ENCODE measurements at regions not wholly inside any gene's neighbourhood (a gene's known extent, or its start where the extent isn't known, plus 50 kb on each side); places are given as distances from the start of the nearest gene placed in this dataset.

GRCh38 chr2:129336276-129336675, 643.2 kb upstream of the RAB6C start:
- intact Hi-C loops (cut with DNase I, micrococcal nuclease) = no loop called here
- Mint-ChIP-seq H3K9me3 (no peaks in the 10 kb centered on the region), H3K36me3 (ENCODE audit: low read depth) (no peaks in the 10 kb centered on the region), H3K4me1 (ENCODE audit: low read depth) (no peaks in the 10 kb centered on the region), H3K4me3 (no peak overlapping the region), H3K27ac (no peak overlapping the region), H3K27me3 (no peaks in the 10 kb centered on the region)
- Histone ChIP-seq H3K27me3 (ENCODE audit: control insufficient read depth in 1 of 2, insufficient read depth in 2 of 2, low read length in 2 of 2) (no peaks in the 10 kb centered on the region), H3K4me1 (ENCODE audit: insufficient read depth, low read length) (no peaks in the 10 kb centered on the region), H3K36me3 (ENCODE audit: insufficient read depth, low read length) (no peaks in the 10 kb centered on the region), H3K9me3 (ENCODE audit: control insufficient read depth in 1 of 2, insufficient read depth in 1 of 2, low read length in 2 of 2) (peaks cover 0 to 15% of the 10 kb centered on the region in 2 experiments), H3K27ac (ENCODE audit: low read depth in 1 of 2, low read length in 2 of 2) (no peak overlapping the region), H3K4me3 (ENCODE audit: low read length) (no peak overlapping the region)
- no peak for TF ChIP-seq CTCF (IDR thresholded peaks at IDR 0.05)
- DNase-seq (no peak), ATAC-seq (ENCODE audit: poor library complexity) (no peak)
- ChIA-PET POLR2A (no interaction called here), CTCF (no interaction called here)

DNA sequence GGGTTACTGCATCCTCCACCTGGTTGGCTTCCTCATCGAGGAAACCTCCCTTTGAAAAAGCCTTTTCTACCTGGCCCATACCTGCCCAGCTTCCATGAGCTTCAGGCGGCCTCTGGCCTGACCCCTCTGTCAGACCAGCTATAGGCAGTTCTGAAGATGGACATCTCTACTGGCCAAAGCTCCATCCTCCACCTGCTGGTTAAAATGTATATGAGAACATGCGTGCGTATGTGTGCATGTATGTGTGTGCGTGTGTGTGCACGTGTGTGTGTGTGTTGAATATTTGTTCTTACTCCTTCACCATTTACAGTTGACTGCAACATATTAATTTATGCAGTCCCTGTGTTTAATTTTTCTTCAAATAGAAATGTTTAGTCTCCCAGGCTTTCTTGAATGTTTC, 642.4 kb upstream of the RAB6C start:
- H3K36me3 Mint-ChIP-seq (ENCODE audit: low read depth) = no peaks in the 10 kb centered on the region
- H3K4me1 Mint-ChIP-seq (ENCODE audit: low read depth) = no peaks in the 10 kb centered on the region
- peaks cover 2% of the 10 kb centered on the region for H3K9me3 Mint-ChIP-seq
- Histone ChIP-seq H3K9me3 (ENCODE audit: control insufficient read depth in 1 of 2, insufficient read depth in 1 of 2, low read length in 2 of 2) (peaks cover 0 to 15% of the 10 kb centered on the region in 2 experiments), H3K27ac (ENCODE audit: low read depth in 1 of 2, low read length in 2 of 2) (no peak overlapping the region), H3K4me1 (ENCODE audit: insufficient read depth, low read length) (no peaks in the 10 kb centered on the region), H3K4me3 (ENCODE audit: low read length) (no peak overlapping the region), H3K36me3 (ENCODE audit: insufficient read depth, low read length) (no peaks in the 10 kb centered on the region), H3K27me3 (ENCODE audit: control insufficient read depth in 1 of 2, insufficient read depth in 2 of 2, low read length in 2 of 2) (no peaks in the 10 kb centered on the region)
- POLR2A ChIA-PET = no interaction called here
- CTCF ChIA-PET = no interaction called here
- no peak overlapping the region for H3K27ac Mint-ChIP-seq
- TF ChIP-seq CTCF (IDR thresholded peaks at IDR 0.05) = no peak
- intact Hi-C loops (cut with DNase I, micrococcal nuclease) = no loop called here
- DNase-seq (no peak), ATAC-seq (ENCODE audit: poor library complexity) (no peak)
- peaks cover 3% of the 10 kb centered on the region for H3K27me3 Mint-ChIP-seq
- no peak overlapping the region for H3K4me3 Mint-ChIP-seq

DNA sequence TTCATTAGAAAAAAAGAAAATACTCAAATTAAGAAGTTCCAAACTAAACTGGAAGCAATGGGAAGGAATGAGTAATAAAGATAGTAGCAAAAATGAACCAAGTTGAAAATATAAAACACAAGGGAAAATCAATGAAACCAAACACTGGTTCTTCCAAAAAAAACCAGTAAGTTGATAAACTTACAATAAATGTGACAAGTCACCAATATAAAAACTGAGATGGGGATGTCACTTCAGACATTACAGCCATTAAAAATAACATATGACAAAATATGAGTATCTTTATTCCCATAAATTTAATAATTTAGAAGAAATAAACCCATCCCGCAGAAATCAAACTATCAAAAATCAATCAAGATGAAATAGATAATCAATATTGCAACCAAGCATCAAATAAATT, 633.9 kb upstream of the RAB6C start:
- CTCF ChIA-PET = no interaction called here
- no peak overlapping the region for H3K27ac ChIP-seq (ENCODE audit: low read depth in 1 of 2, low read length in 2 of 2)

More for the DNA sequence above, 633.9 kb upstream of the RAB6C start:
- H3K36me3 Mint-ChIP-seq (ENCODE audit: low read depth) = no peaks in the 10 kb centered on the region
- Histone ChIP-seq H3K27me3 (ENCODE audit: control insufficient read depth in 1 of 2, insufficient read depth in 2 of 2, low read length in 2 of 2) (no peaks in the 10 kb centered on the region), H3K9me3 (ENCODE audit: control insufficient read depth in 1 of 2, insufficient read depth in 1 of 2, low read length in 2 of 2) (no peaks in the 10 kb centered on the region), H3K4me1 (ENCODE audit: insufficient read depth, low read length) (no peaks in the 10 kb centered on the region), H3K36me3 (ENCODE audit: insufficient read depth, low read length) (no peaks in the 10 kb centered on the region), H3K4me3 (ENCODE audit: low read length) (no peak overlapping the region)
- DNase-seq = no peak
- no peak for ATAC-seq (ENCODE audit: poor library complexity)
- POLR2A ChIA-PET = no interaction called here
- H3K4me1 Mint-ChIP-seq (ENCODE audit: low read depth) = no peaks in the 10 kb centered on the region
- intact Hi-C loops (cut with DNase I, micrococcal nuclease) = no loop called here
- H3K27me3 Mint-ChIP-seq = peaks cover 3% of the 10 kb centered on the region
- no peak overlapping the region for H3K27ac Mint-ChIP-seq
- peaks cover 4% of the 10 kb centered on the region for H3K9me3 Mint-ChIP-seq
- no peak overlapping the region for H3K4me3 Mint-ChIP-seq
- TF ChIP-seq CTCF (IDR thresholded peaks at IDR 0.05) = no peak

Data from CD4-positive, alpha-beta T cell (primary cell).